NCI-H1105 treated with DMSO at 0.1 percent for 48 hours (cell line): ENCODE measurements at regions not wholly inside any gene's neighbourhood (a gene's known extent, or its start where the extent isn't known, plus 50 kb on each side); places are given as distances from the start of the nearest gene placed in this dataset.

Source experiments
- DNase-seq: peaks from one replicate; lab custom pipeline; 2025; lab: John Stamatoyannopoulos, UW

DNA sequence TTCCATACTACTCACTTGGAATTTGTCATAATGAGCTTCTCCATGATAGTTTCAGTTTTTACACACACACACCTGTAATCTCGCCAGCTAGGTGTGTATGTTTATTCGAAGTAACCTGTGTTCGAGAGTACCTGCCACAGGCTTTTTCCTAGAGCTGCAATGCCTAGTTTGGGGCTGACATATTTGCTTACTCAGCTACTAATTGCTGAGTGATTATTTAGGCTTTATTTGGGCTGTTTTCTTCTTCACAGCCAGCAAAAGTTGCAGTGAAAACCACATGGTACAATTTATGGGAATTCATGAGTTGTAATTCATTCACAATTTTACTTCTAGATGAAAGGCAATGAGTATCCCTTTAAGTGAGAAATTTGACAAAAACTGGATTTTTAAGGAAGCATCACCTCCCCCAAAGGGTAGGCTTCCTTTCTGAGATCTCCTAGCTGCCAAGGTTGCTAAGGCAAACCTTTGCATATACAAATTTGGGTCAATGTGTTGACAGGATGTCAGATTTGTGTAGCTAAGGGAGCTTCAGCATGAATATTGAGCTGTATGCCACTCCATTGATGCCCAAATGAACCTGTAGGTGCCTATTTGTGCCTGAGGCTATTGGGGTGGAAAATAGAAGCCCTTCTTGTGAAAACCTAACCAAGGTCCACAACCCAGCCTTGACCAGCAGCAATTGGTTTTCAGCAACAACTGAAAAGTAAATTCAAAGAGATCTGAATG, 108.7 kb upstream of the OTX2 start:
- no peak for DNase-seq

DNA sequence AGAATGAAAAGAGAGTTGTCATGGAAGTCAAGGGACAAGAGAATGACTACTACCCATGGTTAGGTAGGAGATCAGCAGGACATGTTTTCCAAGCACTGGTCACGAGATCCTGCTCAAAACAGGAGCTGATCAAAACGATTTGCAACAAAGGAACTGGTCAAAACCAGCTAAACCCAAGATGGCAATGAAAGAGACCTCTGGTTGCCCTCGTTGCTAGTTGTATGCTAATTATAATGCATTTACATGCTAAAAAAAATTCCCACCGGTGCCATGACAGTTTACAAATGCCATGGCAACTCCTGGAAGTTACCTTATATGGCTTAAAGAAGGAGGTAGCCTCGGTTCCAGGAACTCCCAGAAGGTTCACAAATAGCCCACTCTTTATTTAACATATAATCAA, 95.0 kb upstream of the OTX2 start:
- no peak for DNase-seq

DNA sequence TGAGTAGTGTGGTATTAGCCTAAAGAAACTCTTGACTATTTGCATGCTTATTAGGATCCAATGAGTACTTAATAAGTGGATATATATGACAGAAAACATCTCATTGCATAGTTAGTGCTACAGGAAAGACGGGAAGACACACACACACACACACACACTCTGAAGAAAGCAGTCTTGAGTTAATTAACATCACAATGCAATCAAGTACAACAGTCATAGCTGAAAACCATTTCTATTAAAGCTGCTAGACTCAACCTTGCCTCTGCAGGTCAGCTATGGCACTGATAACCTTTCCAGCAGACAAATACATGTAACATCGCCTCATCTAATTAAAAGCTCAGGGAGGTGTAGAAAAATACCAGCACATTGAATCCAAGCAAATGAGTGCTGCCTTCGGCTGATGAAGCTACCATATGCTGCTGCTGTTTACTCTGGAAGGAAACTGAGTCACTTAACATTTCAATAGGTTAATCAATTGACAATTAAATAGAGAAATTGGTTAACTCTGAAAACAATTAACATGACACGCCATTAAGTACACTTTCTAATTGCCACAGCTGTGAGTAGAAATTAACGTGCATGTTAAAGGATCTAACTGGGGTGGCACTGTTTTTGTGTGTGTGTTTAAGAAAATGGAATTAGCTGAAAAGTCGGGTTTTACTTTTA, 93.2 kb upstream of the OTX2 start:
- DNase-seq, result no peak

DNA sequence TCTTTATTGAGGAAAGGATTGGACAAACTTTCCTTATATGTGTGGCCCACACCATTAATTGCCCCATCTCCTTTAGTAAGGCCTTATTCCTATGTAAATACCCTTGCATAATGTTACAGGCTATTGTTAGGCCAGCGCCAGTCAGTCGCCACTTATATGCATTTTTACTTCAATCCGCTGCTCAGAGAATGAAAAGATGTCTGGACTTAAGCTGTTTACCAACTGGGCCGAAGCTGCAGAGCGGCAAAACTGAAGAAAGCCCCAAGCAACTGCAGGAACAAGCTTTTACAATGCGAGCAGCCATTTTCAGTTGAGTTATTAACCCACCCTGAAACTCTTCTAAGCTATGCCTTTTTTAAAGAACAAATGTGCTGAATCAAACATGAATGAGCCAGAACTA, 92.1 kb upstream of the OTX2 start:
- no peak for DNase-seq

DNA sequence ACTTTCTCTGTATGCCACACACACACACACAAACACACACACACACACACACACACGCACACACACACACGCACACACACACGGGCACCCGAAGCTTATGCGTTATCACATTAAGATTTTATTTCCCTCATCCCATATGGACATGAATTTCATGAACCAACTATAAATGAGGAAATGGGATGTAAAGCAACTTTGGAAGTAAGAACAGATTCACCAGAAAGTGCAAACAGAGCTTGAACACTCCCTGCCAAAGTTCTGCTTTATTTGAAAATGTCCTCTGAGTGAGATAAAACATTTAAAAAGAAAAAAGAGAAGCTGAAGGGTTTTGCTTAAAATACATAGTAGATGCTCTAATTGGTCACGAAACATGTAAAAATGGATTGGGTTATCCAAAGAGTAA, 90.4 kb upstream of the OTX2 start:
- DNase-seq, result no peak

DNA sequence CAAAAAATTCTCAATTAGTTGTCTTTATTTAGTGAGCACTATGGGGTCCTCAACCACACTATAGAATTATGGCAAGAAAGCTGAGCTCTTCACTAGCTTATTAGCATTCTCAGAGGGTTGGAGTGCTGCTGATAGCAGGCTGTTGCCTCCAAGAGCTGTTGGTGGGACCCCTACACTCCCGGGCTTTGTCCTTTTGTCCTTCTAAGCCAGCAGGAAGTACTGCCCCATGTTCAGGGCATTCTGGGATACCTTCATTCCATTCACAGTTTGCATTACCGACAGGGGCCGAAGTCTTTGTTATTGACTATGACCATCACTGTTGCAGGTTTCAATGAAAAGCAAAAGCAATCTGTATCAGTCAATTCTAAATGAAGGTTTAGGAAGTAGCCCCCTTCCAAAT, 89.5 kb upstream of the OTX2 start:
- DNase-seq, result no peak

DNA sequence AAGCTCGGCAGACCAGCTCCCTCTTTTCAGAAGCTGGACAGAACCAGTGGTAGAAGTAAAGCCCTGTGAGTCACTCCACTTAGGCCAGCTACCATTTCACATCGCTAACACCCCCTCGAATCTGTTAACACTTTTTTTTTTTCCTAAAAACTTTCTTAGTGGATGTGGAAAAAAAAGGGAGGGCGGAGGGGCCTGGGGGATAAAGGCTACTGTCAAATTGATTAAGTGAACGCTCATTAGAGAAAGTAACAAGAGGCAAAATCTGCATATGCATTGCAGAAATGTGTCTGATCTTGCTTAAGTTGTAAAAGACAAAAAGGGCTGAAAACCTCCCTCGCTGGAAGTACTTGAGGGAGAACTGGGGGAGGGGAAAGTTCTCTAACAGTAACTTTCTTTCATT, 86.6 kb upstream of the OTX2 start:
- no peak for DNase-seq

DNA sequence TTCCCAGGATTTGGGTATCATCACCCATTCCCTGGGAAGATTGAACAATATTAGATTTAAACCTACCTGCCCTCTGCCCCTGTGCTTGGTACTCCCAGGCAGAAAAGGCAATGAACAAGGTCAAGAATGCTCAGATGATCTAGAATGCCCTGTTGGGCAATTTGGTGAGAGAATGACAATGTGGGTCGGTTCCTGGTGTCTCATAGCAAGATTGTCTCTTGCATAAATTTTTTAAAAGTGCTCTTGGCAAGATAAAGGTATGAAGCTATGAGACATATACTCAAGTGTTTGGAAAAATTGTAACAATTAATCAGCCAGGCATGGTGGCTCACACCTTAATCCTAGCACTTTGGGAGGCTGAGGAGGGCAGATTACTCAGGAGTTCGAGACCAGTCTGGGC, 86.0 kb upstream of the OTX2 start:
- DNase-seq, result no peak

DNA sequence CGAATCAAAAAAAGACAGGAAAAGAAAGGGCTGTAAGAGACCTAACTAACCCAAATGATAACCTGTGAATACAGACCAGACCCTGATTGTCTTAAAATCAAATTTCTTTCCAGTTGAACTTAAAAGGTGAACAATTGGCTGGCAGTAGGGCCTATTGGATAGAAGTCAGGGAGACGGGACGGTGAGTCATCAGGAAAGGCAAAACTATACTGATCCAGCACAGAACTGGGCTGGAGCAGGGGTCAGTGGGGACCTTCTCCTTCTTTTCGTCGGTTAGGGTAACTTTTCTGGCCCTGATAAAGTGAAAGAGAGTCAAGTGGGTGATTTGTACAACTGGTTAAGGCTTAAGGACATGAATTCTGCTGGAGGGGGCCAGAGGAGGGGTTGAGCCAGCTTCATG, 84.9 kb upstream of the OTX2 start:
- no peak for DNase-seq

DNA sequence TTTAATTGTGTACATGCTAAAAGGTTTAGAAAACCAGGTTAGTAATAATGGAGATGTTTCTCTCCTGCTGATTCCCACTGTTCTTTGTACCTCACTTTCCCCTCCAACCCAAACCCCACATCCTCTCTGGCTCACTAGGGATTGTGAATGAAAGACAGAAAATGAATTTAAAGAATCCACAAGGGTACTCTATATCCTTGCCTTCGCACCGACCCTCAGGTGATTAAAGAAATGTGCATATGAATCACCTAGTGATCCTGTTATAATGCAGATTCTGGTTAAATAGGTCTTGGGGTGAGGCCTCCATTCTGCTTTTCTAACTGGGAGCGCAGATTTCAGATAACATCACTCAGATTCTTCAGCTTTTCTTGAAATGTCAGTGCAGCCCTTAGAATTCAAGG, 84.3 kb upstream of the OTX2 start:
- no peak for DNase-seq

DNA sequence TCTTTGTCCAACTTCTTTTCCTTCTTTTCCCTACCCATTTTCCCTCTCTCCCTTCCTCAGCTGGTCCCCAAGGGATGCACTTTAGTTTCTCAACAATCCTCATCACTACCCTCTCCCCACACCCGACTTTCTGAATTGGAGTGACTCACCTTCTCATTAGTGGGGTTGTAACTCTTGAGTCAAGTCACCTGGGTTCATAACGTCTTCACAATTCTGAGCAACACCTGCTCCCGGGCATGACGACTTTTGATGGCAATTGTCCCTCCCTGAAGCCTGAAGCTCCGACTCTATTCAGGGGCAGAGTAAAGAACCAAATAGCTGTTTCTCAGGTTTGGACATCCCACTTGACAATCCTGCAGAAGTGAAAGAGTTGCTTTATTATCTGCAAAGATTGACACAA, 82.7 kb upstream of the OTX2 start:
- no peak for DNase-seq

DNA sequence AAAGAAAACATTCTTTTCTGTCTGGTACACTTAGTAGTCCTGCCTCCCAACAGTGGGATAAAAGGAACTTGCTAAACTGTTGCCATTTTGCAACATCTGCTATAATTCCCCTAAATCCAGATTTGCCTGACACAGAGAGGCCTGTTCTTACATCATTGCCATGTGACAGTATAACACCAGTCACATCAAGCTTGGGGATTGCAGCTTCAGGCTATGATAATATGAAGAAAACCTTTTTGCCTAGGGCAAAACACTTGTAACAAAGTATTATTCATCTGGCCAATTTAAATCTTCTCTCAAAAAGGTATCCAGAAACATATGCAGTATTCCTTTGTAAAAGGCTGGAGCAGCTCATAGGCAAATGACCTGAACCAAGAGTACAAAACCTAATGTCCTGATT, 80.9 kb upstream of the OTX2 start:
- DNase-seq, result no peak

DNA sequence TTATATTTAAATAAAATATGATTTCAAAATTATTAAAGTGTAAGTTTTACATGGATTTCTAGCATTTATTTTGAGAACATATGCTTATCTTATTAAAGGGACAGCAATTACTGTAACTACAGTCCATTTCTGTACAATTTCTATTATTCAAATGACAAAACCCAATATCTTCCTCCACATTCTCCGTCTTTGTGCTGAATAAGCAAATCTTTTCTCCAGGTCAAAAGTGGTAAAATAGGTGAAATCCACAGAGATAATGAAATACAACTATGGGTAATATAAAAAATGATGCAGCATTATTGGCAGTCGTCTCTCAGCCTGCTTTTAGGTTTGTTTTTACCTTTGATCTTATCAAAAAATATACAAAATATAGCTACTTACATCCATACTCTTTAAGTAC, 79.4 kb upstream of the OTX2 start:
- no peak for DNase-seq

DNA sequence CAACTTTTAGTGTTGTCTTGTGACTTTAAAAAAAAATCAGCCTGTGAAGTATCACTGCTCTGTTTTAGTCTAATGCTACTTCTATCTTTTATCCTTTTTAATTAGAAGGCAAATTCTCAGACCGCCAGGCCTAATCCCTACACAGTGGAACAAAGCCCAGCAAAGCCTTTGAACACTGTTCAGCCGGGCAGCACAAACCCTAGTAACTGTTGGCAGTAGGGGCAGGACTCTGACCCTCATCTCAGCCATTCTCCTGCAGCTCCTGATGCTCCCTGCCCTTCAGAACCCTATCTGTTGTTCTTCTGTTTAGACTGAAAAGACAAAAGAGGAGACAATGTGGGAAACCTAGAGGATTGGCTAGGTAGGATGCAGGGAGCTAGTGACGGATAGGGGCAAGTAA, 78.0 kb upstream of the OTX2 start:
- DNase-seq, result no peak

DNA sequence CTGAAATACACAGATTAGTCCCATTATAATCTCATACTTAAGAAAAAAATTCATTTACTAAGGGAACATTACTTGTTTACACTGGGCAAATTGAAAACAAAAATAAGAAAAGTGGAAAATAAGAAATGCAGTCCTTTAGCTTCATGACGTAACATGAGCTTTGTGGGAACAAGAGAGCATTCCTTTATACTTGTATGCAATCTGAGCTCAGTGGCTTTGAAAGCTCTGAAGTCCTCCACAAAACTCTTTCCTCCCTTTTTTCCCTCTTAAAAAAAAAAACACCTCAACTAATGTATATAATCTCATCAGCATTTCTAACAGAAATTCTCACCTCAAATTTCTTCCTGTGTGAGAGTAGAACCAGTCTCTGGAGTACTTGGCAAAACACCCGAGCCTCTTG, 76.9 kb upstream of the OTX2 start:
- no peak for DNase-seq

DNA sequence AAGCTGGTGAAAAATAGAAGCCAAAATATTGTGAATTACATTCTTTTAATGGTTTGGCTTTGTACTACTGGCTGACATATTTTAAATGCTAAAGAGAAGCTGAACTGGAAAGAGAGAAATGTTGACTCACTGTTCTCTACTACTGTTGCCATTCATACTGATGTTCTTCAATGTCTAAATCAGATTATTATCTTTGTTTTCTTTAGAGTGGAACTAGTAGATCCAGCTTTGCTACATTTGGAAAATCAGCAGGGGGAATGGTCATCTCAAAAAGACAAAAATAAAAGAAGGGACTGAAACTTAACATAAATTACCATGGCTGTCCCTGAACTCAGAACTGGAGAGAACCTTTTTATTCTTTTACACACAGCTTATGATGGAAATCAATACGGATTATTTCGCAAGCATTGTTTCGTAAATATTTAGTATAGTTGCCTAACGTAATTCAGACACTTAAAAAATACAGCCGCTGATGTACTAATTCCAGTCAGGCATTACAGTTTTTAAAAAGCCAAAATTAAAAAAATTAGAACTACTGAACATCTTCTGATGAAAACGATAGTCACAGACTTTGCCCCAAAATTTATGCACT, 76.3 kb upstream of the OTX2 start:
- DNase-seq, result no peak

DNA sequence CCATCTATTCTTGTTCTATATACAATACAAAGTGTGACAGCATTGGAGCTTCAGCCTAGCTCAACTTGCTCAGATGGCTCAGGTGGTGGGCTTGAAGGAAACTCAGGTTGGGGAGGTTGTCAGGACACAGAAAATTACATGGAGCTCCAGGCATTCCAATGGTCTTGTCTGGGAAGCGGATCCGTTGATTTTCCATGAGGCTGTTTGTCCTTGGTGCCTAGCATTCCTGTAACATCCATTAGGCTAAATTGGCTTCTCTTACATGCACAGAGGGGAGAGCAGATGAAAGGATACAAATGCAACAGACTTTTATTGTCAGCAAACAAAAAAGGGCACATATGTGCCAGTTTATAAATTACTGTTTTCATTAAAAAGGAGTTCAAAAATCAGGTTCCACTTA, 75.5 kb upstream of the OTX2 start:
- DNase-seq, result no peak

DNA sequence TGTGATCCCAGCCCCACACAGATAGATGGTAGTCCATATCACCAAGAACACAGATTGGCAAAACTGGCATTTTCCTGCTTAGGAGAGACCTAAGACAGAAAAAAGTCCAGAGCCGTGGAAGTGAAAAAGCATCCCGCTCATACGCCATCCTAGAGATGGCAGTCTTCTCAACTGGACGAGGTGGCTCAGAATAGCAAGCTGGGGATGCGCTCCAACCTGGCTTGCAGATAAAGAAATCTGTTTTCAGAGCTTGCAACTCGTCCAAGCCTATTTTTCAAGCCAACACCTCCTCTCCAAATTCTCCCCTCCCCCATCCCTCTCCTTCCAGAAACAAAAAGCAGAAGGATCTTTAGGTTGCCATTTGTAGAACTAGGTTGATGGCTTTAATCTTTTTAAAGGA, 74.3 kb upstream of the OTX2 start:
- no peak for DNase-seq

DNA sequence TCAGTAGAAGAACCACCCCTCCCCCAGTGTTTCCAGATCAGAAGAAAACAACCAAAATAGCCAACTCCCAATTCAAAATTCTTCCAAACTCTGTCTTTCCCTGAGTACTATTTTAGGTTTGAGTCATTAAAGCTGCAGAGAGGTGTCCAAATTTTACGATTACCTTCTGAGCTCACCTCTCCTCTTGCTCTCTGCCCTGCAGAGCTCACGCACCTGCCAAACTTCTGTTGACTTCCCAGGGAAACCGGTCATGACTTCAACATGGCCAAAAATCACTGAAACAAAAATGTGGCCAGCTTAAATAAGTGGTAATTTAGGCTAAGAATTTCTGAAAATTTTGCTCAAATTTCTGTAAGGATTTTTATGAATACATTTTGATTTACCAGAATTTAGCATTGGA, 70.9 kb upstream of the OTX2 start:
- no peak for DNase-seq

DNA sequence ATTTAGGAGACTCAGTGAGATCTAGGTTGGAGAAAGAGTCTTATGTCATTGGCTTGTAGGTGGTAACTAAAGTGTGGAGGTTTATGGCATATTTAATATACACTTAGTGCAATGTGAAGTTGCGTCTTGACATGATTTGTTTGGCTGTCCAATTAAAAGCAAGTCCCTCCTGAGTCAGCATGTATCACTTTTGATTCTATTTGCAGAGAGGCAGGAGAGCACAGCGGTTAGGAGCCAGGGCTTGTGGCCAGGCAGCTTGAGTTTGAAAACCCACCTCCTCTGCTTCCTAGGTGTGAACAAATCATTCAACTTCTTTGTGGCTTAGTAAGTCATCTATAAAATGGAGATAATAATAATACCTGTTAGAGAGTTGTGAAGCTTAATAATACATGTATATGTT, 68.5 kb upstream of the OTX2 start:
- DNase-seq, result no peak

DNA sequence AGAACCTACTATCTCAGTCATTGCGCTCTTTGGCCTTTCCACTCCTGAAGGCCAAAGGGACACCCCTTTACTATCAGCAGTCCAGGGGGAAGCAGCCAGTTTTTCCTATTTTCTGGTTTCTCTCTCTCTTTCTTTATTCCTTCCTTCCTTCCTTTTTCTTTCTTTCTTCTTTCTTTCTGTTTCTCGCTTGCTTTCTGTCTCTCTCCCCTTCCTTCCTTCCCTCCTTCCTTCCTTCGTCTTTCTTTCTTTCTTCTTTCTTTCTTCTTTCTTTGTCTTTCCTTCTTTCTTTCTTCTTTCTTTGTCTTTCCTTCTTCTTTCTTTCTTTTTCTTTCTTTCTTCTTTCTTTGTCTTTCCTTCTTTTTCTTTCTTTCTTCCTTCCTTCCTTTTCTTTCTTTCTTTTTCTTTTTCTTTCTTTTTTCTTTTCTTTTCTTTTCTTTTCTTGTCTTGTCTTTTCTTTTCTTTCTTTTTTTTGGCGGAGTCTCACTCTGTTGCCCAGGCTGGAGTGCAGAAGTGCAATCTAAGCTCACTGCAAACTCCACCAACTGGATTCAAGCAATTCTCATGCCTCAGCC, 64.9 kb upstream of the OTX2 start:
- no peak for DNase-seq

DNA sequence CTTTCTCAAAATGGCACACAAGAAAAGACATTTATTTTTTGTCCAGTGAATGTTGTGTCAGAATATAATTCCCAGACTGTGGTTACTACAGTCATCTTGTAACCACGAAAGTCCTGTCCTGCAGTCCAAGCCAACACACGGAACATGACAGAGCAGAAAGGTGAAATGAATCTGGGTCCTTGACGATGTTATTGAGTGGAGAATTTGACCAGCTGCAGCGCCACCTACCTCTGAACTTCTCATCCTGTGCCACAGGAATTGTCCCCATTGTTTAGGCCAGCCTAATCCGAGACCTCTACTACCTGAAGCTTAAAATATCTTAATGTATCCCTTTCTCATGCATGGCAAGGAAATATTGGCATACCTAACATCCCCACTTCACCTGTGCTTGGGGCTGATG, 64.1 kb upstream of the OTX2 start:
- DNase-seq, result peak; percentile 26

DNA sequence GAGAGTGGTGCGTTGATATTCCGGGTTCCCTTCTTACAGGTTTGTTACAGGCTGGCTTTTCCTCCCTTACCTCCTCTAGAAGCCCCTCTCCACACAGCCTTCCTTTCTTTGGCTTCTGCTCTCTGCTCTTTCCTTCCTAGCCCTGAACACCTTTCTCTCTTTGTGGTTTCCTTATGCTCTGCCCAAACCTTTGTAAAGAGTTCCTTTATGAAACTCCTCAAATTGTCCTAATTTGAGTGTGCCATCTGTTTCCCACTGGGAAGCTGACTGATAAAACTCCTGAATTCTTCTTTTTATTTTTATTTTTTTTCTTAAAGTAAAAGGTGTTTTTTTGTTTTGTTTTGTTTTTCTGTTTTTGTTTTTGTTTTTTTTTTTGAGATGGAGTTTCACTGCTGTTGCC, 60.1 kb upstream of the OTX2 start:
- no peak for DNase-seq

DNA sequence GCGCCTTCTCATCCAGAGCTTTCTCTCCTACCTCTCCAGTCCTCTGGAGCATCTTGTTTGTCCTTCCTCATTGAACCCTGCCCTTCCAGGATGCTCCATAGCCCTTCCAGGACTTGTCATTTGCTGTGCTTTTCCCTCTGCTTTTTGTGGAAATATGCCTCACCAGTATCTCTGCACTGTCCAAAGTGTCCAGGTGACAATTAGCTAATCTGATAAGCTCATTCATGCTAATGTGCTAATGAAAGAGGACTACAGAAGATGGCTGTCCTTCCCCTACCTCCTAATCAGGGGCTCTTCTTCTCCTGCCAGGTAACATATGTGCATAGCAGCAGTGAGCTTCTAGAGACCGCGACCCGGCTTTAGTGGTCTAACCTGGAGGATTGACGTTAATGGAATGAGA, 58.4 kb upstream of the OTX2 start:
- DNase-seq, result no peak
